Transverse colon (tissue), 4 donors: ENCODE measurements at regions not wholly inside any gene's neighbourhood (a gene's known extent, or its start where the extent isn't known, plus 50 kb on each side); places are given as distances from the start of the nearest gene placed in this dataset.

Experiments used
- EP300 ChIP-seq: sonication (generic); formaldehyde crosslinking; IDR thresholded peaks from one replicate; pipeline ENCODE4 v1.6.1; 2017; ENCODE audit warnings: antibody characterized with exemption, low read depth
- POLR2A ChIP-seq: fragments of 450-650 bp; IDR thresholded peaks from one replicate; pipeline ENCODE4 v1.6.1; 2016; ENCODE audit warnings: antibody characterized with exemption, mild to moderate bottlenecking, moderate library complexity
- POLR2AphosphoS5 ChIP-seq, 3 donors: sonication (generic); formaldehyde crosslinking; IDR thresholded peaks; one replicate each; pipeline ENCODE4 v1.6.1; 2016; ENCODE audit warnings: antibody characterized with exemption in 3 of 3
- TF ChIP-seq, protein P1 (sequence below), 5 experiments: fragments of 200-600 bp in 3 of 5; fragments of 450-650 bp in 2 of 5; sonication (generic) in 3 of 5; IDR thresholded peaks; 1 replicate in 2 of 5; 2 replicates in 3 of 5; pipeline ENCODE4 v1.5.1; 2016 to 2017; ENCODE audit warnings: antibody characterized with exemption in 5 of 5, inconsistent platforms in 3 of 5, mild to moderate bottlenecking in 2 of 5, moderate library complexity in 1 of 5

DNA sequence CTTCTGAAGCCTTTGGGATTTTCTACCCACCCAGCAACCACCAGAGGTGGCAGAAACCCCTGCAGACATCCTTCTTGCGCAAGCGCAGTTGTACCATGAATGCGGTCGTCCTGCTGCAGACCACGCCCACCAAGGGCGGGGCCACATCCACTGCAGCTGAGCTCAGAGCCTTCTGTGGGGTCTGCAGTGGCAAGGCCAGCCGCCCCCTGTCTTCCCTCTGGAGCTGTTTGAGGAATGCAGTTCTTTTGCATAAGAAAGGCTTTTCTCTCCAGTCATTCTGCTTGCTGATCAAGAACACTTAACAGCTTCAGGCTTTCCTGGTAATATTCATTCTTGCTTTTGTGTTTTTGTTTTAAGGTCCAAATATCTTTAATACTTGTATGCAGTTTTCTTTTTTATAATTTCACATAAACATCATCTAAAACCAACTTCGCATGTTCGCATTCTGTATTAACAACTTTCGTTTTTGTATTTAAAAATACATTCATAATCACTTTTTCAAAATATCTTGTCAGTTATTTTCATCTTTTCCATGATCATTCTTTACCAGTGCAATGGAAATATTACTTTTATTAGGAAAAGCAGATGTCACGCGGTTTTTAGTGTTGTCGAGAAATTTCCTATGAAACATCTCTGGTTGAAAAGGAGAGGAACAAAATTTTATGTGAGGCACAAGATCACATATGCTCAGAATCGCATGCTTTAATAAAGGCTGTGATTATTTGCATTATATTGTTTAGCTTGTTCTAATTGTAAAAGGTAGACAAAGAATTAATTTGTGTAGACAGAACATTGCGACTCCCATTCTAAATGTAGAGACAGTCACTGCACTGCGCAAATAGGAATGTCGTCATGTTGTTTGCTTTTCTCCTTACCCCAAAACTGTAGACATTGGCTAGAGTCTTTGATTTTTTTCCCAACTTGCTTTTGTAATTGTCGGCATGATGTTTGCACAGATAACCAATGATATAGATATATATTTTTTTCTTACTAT, 98.1 kb upstream of the SNRPN start:
- TF ChIP-seq, protein P1, sequence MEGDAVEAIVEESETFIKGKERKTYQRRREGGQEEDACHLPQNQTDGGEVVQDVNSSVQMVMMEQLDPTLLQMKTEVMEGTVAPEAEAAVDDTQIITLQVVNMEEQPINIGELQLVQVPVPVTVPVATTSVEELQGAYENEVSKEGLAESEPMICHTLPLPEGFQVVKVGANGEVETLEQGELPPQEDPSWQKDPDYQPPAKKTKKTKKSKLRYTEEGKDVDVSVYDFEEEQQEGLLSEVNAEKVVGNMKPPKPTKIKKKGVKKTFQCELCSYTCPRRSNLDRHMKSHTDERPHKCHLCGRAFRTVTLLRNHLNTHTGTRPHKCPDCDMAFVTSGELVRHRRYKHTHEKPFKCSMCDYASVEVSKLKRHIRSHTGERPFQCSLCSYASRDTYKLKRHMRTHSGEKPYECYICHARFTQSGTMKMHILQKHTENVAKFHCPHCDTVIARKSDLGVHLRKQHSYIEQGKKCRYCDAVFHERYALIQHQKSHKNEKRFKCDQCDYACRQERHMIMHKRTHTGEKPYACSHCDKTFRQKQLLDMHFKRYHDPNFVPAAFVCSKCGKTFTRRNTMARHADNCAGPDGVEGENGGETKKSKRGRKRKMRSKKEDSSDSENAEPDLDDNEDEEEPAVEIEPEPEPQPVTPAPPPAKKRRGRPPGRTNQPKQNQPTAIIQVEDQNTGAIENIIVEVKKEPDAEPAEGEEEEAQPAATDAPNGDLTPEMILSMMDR (IDR thresholded peaks at IDR 0.05): no peak
- TF ChIP-seq POLR2A (no peak), POLR2AphosphoS5 (IDR thresholded peaks at IDR 0.05) (no peak), EP300 (no peak)
